Left cardiac atrium (tissue), 4 donors: ENCODE measurements at regions not wholly inside any gene's neighbourhood (a gene's known extent, or its start where the extent isn't known, plus 50 kb on each side); places are given as distances from the start of the nearest gene placed in this dataset.

Experiments
- ATAC-seq, 2 donors: fragments of 200-7000 bp; cut with Tn5 transposase; one replicate each; pipeline ENCODE4 v1.9.1; 2020; ENCODE audit warnings: mild to moderate bottlenecking in 2 of 2, moderate library complexity in 2 of 2
- DNase-seq: peaks from one replicate; pipeline ENCODE4 v3.0.0-alpha.2; 2020
- intact Hi-C, 2 donors: fragments of 100-400 bp; cut with DNase I; formaldehyde crosslinking; loops; one replicate each; pipeline versions ENCODE4 v1.14.1 to v1.15.1; 2022 to 2023
- donor health status: DM: no; HTN: yes; CAD: no.
- donor health status: DM: no; HTN: yes; CAD: no; lungs with severe emphysema.
- donor health status: DM: yes; HTN: yes; CAD: no.
- donor health status: Dilated cardiomyopathy.

DNA sequence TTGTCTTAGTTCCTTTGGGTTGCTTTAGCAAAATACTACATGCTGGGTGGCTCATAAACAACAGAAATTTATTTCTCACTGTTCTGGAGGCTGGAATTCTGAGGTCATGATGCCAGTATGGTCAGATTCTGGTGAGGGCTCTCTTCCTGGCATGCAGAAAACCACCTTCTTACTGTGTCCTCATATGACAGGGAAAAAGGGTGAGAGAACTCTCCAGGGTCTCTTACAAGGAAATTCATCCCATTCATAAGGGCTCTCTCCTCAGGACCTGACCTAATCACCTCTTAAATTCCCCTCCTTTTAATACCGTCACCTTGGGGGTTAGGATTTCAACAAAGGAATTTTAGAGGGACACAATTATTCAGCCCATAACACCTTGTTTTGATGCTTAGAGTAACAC lies 243.1 kb upstream of the TNP1 start:
- ATAC-seq = no peak
- DNase-seq = no peak
- intact Hi-C loops = no loop called here

DNA sequence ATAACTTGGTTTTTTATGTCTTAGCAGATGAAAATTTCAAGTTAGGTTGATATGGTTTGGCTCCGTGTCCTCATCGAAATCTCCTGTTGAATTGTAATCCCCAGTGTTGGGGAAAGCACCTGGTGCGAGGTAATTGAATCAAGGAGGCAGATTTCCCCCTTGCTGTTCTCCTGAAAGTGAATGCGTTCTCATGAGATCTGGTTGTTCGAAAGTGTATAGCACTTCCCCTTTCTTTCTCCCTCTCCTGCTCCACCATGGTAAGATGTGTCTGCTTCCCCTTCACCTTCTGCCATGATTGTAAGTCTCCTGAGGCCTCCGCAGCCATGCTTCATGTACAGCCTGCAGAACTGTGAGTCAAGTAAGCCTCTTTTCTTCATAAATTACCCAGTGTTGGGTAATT lies 242.1 kb upstream of the TNP1 start:
- intact Hi-C loops = no loop called here
- no peak for ATAC-seq
- no peak for DNase-seq

DNA sequence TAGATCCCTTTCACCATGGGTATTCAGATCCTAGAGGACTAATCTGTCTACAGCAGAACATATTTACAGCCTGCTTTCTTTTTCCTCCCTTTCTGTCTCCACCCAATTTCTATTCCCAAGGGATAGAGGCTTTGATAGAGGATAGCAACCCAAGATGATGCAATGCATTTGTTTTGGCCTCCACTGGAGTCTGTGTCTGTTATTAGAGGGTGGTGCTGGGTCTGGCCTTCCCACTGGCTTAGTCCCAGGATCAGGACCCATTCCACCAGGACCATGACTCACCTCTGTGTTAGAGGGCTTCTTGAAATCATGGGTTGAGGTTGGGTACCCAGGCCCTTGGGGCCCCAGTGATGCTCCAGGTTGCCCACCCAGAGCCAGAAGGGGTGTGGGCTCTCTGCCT lies 239.7 kb upstream of the TNP1 start:
- peak; percentile 40 for DNase-seq
- peak in 1 of 2 donors; percentile 92 for ATAC-seq
- intact Hi-C loops = no loop called here

DNA sequence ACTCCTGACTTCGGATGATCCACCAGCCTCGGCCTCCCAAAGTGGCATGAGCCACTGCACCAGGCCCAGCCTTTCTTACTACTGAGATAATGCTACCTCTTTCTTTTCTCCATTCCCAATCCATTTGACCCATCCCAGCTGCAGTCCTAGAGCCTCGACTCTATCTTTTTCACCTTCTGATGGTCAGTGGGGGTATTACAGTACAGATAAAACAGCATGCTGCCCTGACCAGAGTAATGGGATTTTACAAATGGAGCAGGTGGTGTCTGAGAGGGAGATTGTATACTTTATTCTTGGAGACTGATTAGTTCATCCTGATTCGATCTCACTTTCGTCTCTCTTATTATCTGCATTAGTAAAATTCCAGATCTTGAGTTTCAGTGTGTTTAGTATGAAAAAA lies 238.6 kb upstream of the TNP1 start:
- ATAC-seq = no peak
- intact Hi-C loops = no loop called here
- DNase-seq = no peak

DNA sequence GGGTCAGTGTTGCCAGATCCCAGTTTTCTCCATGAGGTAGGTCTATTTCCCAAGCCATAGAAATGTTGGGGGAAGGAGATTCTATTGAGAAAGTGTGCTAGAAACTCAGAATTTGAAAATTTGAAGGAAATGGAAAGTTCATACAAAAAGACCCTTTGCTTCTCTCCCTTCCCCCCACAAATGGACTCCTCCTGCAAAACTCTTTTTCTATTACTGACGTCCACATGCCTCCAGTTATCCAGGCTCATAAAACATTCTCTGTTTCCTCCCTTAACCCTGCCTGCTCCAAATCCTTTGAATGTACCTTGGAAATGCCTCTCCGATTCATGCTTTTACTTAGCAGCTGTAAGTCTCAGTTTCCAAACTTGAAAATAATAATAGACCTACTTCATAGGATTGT lies 237.5 kb upstream of the TNP1 start:
- intact Hi-C loops = no loop called here
- DNase-seq = no peak

DNA sequence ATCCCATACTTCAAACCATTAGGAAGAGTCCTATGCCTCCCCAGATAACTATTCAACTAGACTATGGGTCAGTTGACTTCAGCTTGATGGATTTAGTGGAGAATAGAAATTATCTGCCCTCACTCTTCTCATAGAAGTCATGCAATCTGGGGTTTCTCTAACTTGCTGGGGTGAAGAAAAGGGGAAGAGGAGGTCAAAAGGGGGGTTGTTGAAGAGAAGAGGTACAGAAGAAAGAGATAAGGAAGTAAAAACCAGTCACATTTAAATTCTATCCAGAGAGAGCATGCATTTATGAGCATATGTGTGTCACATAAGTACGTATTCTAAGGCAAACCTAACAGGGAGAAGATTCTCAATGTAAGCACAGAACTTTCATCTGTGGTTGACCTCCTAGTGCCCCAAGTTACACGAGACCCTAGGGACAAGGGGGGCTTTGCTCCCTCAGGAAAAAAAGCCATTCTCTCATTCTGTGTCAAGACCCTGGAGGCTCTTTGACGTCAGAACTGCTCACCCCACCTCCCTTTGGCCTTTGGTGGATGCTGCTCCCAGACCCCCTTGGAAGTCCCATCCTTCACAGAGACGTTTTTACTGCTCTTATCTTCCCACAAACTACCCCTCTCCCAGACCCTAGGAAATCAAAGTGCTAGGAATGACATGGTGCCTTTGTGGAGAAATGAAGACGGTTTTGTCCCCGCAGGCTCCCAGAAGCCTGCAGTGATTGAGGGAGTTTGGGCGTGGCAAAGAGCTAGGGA lies 236.8 kb upstream of the TNP1 start:
- no peak for DNase-seq
- intact Hi-C loops = no loop called here
- ATAC-seq = no peak

More for the DNA sequence above, 237.5 kb upstream of the TNP1 start:
- no peak for ATAC-seq

DNA sequence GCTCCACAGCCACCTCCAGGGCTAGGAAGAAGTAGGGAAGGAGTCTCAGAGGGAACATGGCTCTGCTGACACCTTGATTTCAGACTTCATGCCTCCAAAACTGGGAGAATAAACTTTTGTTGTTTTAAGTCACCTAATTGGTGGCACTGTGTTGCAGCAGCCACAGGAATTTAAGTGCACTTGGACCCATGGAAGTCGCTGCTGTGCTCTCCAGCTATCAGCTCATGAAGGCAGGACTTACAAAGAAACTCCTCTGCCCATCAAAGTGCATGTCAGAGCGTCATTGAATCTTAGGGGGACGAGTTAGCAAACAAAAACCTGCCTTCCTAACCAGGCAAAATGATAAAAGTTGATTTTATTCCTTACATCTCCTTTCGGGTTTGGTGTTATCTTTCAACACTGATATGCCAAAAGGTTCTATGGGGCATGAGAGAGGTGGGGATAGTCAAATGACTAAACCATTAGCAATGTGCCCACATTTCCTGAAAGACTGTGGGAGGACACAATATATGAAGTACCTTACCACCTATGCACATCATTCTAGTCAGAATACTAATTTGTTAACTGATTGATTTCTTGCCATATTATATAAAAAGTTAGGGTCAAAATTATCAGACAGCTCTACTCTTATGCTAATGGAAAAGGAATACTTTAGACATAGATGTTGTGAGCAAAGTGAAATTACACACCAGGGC lies 235.8 kb upstream of the TNP1 start:
- ATAC-seq (no peak), DNase-seq (no peak)
- intact Hi-C loops = no loop called here

DNA sequence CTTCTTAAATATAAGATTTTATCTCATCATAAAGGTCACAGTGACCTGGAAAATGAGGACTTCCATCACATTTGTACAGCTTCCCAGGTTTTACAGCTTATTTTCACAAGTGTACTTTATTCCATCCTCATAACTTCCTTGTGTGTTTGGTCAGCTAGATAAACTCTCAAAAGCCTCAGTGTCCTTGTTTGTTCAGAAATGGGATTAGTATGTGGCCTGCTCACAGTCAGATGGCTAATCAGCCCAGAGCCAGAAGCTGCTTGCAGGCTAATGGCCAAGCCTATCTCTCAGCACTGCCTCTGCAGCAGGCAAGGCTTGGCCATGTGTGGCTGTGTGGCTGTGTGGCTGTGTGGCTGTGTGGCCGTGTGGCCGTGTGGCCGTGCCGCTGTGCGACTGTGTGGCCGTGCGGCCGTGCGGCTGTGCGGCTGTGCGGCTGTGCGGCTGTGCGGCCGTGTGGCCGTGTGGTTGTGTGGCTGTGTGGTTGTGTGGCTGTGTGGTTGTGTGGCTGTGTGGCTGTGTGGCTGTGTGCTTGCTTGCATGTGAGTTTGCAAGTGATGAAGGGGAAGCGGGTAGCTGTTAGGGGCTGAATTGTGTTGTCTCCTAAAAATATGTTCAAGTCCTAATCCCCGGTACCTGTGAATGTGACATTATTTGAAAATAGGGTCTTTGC lies 233.0 kb upstream of the TNP1 start:
- intact Hi-C loops = no loop called here
- ATAC-seq = peak in 1 of 2 donors; percentile 73
- DNase-seq = no peak

DNA sequence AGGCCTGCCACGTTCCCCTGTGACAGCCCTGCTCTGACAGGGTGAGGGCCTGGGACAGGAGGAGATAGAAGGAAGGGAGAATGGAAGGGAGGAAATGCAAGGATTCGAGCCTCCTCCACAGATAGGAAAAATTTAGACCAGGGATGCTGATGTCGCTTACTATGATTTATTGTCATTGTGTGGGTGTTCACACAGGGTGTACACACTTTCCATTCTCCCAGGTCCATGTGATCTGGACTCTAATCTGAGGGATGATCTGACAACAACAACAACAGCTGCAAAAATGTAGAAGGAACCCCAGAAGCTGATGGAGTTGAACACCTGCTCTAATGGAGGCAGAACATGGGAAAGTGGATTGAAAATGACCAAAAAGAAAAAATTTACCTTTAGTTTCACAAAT lies 231.7 kb upstream of the TNP1 start:
- intact Hi-C loops = no loop called here
- no peak for DNase-seq
- no peak for ATAC-seq

DNA sequence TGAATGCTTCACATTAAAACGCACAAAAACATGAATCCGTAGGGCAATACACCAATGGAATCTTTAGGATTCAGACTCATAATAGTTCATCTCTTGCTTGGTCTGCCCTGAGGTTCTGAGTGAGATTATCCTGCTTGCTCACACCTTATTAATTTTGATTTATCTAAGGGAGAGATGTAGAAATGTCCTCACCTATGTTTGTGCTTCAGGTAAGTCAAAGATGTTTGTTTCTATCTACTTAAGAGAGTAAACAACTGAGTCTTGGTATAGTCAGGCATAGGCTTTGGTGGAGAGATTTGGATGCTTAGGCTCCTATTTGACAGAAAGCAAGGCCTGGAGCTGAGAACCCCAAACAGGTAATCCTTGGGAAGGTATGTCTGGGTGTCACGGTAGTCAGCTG lies 231.0 kb upstream of the TNP1 start:
- DNase-seq (no peak), ATAC-seq (no peak)
- intact Hi-C loops = no loop called here

DNA sequence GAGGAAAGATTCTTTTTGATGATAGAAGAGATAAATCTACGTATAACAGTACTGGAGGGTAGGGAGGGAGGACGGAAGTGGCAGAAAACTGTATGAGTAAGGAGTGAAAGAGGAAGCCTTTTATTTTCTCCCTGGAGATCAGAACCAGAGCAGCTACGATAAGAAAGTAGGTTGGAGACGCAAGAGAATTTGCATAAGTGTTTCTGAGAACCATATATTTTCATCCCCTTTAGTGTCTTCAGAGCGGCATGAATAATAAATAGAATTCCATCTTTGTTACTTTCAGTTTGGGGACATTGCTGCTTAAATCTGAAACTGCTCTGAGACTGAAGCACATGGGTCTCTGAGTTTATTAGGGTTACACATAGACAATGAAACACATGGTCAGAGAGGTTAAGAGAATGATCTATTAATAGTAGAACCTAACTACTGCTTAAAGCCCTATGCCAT lies 230.2 kb upstream of the TNP1 start:
- DNase-seq (no peak), ATAC-seq (no peak)
- intact Hi-C loops = no loop called here

DNA sequence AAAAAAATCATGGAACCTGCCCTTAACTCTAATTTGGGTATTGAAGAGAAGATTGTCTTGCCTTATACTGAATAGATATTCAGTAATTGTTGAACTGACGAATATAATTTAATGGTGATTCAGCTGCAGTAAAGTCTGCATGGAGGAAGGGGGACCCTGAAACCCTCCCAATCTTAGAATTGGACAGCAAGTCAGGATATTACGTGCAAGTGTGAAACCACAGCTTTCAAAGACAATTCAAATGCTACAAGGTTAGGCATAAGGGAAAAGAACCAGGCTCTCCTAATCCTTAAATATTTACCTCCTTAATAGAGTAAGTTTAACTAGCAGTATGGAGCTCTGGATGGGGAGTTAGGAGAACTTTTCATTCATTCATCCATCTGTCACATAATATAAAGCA lies 226.9 kb upstream of the TNP1 start:
- intact Hi-C loops = no loop called here
- ATAC-seq (no peak), DNase-seq (no peak)

DNA sequence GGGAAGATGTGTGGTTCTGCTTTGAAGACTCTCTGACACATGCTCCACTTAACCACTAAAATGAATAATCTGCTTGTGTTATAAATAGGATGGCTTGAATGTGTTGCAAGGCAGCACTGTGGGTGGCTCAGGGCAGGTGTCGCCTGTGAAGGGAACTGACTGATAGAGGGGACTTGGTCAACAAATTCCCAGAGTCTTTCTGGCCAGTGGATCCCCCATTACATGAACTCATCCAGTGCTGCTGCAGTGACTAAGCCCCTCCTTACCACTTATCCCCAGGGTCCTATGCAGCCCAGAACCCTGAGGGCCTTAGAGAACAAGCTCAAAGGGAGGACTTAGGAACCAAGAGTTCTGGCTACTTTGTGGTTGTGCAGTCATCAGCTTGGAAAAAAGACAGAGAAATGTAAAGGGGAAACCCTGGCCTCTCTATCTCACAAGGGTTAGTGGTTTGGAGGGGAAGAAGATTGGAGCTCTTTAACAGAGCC lies 226.2 kb upstream of the TNP1 start:
- intact Hi-C loops = no loop called here
- peak in 1 of 2 donors; percentile 76 for ATAC-seq
- no peak for DNase-seq

DNA sequence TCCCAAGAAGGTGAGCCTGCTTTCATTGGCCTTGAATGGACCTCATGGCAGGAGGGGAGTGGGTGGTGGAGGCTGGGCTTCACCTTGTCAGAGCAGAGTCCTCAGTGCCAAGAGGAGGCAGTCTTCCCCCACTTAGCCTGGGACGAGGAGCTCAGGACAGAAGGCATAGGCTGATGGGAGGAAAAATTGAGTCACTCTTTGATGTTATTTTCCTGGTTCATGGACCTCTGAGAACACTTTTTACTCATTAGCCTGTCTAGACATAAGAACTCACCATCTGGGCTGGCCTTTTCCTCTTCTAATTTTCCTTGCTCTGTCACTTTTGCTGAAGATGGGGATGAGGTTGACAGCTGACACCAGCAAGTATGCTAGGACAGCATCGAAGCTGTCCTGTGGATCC lies 225.7 kb upstream of the TNP1 start:
- intact Hi-C loops = no loop called here
- ATAC-seq = peak in 1 of 2 donors; percentile 47
- DNase-seq = no peak

DNA sequence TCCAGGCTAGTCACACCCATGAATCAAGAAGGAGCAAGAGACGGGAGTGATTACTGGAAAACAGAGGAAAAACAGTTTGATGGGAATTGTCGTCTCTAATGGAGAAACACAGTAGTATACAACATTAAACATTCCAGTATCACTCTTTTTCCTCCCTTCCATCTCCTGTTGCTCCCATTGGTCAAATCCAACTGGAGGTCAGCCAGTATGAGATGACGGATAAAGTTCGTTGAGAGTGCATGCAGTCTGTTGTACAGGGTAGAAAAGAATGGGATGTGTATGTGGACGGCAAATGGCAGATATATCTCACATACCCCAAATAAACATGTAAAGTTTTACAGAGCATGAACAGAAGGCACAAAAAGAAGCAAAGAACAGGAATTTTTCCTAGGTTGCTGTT lies 221.9 kb upstream of the TNP1 start:
- intact Hi-C loops = no loop called here

DNA sequence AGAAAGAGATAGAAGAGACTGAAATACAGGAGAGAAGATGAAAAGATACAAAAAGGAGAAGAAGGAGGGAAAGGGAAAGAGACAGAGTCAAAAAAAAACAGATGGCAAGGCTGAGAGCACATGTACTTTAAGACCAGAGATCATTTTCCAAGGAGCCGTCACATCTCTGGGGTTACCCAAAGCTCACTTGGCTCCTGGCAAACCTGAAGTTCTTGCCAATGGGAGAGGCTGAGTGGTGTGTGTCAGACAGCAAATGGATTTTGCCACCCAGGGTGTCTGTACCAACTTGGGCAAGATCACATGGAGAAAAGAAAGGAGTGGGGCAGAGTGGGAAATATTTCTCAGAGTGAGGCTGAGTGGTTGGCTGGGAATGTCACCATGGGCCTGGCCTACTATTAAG lies 219.3 kb upstream of the TNP1 start:
- ATAC-seq = peak in 1 of 2 donors; percentile 38

More for the DNA sequence above, 221.9 kb upstream of the TNP1 start:
- DNase-seq = no peak
- no peak for ATAC-seq

DNA sequence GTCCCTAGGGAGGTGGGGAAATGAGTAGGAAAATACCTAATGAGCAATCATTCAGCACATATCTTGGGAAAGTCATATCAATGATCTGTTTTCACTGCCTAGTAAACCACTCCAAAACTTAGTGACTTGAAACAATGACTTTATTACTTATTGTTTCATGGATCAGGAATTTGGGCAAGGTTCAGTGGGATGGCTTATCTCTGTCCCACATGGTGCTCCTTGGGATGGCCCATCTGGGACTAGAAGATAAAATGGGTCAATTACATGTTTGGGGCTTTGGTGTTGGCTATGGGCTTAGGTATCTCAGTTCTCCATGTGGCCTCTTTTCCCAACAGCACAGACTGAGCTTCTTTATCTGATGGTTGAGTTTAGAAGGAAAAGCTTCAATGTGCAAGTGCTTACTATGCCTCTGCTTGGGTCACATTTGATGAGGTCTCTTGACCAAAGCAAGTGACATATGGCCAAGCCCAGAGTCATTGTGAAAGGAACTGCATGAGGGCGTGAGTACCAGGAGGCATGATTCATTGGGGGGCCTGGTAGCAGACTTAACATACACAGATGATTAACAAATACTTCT lies 218.1 kb upstream of the TNP1 start:
- DNase-seq = no peak
- intact Hi-C loops = no loop called here
- ATAC-seq = no peak

More for the DNA sequence above, 219.3 kb upstream of the TNP1 start:
- intact Hi-C loops = no loop called here
- DNase-seq = no peak

DNA sequence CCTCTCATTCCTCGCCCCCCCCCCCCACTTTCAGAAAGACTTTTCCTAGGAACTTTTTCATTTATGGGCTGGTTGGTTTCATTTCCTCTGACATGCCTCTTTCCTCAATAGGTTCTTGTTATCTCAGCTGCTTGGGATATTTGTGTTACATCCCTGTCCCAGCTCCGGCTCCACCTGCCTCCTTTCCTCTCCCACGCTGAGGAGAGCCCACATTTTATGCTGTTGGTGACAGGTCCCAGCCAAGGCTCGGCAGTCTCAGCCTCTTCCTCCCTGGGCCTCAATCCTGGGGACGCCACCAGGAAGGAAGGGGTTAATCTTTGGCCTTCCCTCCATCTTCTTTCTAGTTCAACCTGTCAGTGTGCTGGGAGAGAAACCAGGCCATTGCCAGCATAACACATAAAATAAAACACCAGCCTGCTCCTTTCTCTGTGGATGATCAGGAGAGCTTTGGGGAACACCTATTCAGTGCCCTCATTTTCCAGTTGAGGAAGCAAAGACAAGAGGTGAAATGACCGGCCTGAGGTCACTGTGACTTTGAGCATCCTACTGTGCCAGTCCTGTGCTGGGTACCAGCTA lies 216.9 kb upstream of the TNP1 start:
- DNase-seq (no peak), ATAC-seq (no peak)
- intact Hi-C loops = no loop called here

DNA sequence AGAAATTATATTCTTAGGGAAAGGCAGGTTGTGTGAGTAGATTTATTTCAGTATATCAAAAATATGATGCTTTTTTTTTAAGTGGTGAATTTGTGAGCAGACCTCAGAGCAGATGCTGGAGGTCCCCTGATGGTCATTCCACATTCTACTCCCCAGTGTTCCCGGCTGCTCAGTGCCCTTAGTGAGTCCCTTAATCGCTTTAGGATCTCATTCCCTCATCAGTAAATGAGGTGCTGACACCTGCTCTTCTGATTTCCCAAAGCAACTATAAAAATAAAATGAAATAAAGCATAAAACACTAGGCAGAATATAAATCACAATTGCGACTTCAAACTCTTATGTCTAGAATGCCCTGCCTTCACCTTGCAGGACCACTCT lies 216.2 kb upstream of the TNP1 start:
- DNase-seq = no peak
- intact Hi-C loops = no loop called here
- ATAC-seq = no peak
